ENCODE measurements at regions not wholly inside any gene's neighbourhood (a gene's known extent, or its start where the extent isn't known, plus 50 kb on each side); places are given as distances from the start of the nearest gene placed in this dataset.

DNA sequence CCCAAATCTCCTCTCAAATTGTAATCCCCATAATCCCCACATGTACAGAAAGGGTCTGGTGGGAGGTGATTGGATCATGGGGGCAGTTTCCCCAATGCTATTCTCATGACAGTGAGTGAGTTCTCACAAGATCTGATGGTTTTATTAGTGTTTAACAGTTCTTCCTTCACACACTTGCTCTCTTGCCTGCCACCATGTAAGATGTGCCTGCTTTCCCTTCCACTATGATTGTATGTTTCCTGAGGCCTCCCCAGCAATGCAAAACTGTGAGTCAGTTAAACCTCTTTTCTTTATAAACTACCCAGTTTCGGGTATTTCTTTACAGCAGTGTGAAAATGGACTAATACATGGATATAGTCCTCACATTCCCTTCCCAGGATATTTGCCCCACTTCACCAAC, 126.7 kb upstream of the SPATA12 start:
- no peak overlapping the region for H3K27ac Mint-ChIP-seq
- peaks cover 11% of the 10 kb centered on the region for H3K9me3 Mint-ChIP-seq
- H3K4me3 Mint-ChIP-seq, result no peak overlapping the region
- peak; percentile 31 for DNase-seq
- no peaks in the 10 kb centered on the region for H3K27me3 Mint-ChIP-seq
- intact Hi-C loops (cut with micrococcal nuclease), result no loop called here
- CTCF ChIA-PET, result no interaction called here
- TF ChIP-seq, protein P1, sequence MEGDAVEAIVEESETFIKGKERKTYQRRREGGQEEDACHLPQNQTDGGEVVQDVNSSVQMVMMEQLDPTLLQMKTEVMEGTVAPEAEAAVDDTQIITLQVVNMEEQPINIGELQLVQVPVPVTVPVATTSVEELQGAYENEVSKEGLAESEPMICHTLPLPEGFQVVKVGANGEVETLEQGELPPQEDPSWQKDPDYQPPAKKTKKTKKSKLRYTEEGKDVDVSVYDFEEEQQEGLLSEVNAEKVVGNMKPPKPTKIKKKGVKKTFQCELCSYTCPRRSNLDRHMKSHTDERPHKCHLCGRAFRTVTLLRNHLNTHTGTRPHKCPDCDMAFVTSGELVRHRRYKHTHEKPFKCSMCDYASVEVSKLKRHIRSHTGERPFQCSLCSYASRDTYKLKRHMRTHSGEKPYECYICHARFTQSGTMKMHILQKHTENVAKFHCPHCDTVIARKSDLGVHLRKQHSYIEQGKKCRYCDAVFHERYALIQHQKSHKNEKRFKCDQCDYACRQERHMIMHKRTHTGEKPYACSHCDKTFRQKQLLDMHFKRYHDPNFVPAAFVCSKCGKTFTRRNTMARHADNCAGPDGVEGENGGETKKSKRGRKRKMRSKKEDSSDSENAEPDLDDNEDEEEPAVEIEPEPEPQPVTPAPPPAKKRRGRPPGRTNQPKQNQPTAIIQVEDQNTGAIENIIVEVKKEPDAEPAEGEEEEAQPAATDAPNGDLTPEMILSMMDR (IDR thresholded peaks at IDR 0.05), result no peak
- ATAC-seq, result no peak
- POLR2A ChIA-PET, result no interaction called here
- peaks cover 12% of the 10 kb centered on the region for H3K36me3 Mint-ChIP-seq (ENCODE audit: low read depth)
- H3K4me1 Mint-ChIP-seq (ENCODE audit: low read depth), result peaks cover 44% of the 10 kb centered on the region

DNA sequence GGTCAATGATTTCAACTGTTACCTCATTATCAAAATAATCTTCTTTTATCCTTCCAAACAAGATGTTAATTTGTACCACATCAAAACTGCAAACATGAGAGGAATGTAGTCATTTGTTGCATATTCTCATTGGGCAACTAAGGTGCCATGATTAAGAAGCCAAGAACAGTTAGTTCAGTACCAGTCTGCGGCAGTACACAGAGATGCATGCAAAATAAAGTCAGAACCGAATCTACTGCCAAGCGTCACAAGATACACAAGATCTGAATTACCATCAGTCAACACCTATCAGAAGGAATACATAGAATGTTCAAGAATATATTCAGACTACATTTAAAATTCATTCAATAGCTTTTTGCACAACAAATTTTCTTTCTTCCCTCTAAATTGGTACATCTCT, 127.6 kb upstream of the SPATA12 start:
- ATAC-seq (no peak), DNase-seq (no peak)
- Mint-ChIP-seq H3K4me1 (ENCODE audit: low read depth) (peaks cover 52% of the 10 kb centered on the region), H3K9me3 (peaks cover 11% of the 10 kb centered on the region), H3K27ac (no peak overlapping the region), H3K36me3 (ENCODE audit: low read depth) (peaks cover 12% of the 10 kb centered on the region), H3K4me3 (no peak overlapping the region), H3K27me3 (no peaks in the 10 kb centered on the region)
- TF ChIP-seq, protein P1 (IDR thresholded peaks at IDR 0.05), result no peak
- ChIA-PET POLR2A (no interaction called here), CTCF (interaction anchor here (1.0 kb wide), 1 partner anchor 56 kb away, joined by 4 read pairs; no protein-coding TSS in a partner anchor)
- intact Hi-C loops (cut with micrococcal nuclease), result no loop called here

DNA sequence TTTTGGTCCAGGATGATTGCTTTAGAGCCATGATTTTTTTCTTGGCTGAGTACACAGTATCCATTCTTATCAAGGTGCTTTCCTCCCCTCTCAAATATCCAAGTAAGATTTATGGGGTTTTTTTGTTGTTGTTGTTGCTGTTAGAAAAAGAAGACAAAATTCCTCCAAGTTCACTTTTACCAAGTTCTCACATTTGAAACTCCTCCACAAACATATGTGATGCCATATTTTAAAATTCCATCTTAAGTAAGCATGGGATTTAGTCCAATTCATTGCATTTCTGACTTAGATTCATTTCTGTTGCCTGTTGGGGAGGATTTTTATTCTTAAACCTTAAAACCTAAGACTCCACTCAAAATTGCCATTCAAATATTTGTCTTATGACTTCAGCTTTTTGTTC, 128.6 kb upstream of the SPATA12 start:
- CTCF ChIA-PET, result interaction anchor here (1.0 kb wide), 1 partner anchor 11 kb away, joined by 3 read pairs; no protein-coding TSS in a partner anchor
- DNase-seq (no peak), ATAC-seq (no peak)
- TF ChIP-seq, protein P1 (IDR thresholded peaks at IDR 0.05), result no peak
- Mint-ChIP-seq H3K4me1 (ENCODE audit: low read depth) (peaks cover 58% of the 10 kb centered on the region), H3K27me3 (no peaks in the 10 kb centered on the region), H3K27ac (no peak overlapping the region), H3K4me3 (no peak overlapping the region), H3K36me3 (ENCODE audit: low read depth) (peaks cover 12% of the 10 kb centered on the region), H3K9me3 (peaks cover 11% of the 10 kb centered on the region)
- intact Hi-C loops (cut with micrococcal nuclease), result no loop called here
- POLR2A ChIA-PET, result no interaction called here

DNA sequence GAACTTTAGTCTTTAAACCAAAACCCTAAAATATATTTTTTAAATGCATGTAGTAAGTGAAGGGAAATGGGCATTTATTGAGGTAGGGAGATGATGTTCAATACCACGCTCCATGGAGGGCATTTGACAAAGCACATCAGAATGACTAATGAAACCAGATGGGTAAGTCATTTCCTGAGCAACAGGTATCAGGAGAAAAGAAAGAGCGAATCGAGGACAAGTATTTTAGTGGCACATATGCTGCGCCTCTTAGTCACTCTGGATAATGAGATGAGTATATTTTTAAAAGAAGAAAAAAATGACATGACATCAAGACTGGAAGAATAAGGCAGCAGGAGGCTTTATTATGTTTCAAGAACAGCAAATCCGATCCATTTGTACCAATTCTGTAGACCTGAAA, 129.0 kb upstream of the ARHGEF3 start:
- Mint-ChIP-seq H3K27ac (peak overlapping the region; percentile 89), H3K36me3 (ENCODE audit: low read depth) (peaks cover 12% of the 10 kb centered on the region), H3K27me3 (no peaks in the 10 kb centered on the region), H3K9me3 (peaks cover 11% of the 10 kb centered on the region), H3K4me1 (ENCODE audit: low read depth) (peaks cover 69% of the 10 kb centered on the region), H3K4me3 (no peak overlapping the region)
- intact Hi-C loops (cut with micrococcal nuclease), result no loop called here
- TF ChIP-seq, protein P1 (IDR thresholded peaks at IDR 0.05), result no peak
- ATAC-seq, result peak; percentile 96
- DNase-seq, result peak; percentile 53
- ChIA-PET CTCF (no interaction called here), POLR2A (interaction anchor here (3.4 kb wide), 1 partner anchor 14 kb away, joined by 14 read pairs; no protein-coding TSS in a partner anchor)

DNA sequence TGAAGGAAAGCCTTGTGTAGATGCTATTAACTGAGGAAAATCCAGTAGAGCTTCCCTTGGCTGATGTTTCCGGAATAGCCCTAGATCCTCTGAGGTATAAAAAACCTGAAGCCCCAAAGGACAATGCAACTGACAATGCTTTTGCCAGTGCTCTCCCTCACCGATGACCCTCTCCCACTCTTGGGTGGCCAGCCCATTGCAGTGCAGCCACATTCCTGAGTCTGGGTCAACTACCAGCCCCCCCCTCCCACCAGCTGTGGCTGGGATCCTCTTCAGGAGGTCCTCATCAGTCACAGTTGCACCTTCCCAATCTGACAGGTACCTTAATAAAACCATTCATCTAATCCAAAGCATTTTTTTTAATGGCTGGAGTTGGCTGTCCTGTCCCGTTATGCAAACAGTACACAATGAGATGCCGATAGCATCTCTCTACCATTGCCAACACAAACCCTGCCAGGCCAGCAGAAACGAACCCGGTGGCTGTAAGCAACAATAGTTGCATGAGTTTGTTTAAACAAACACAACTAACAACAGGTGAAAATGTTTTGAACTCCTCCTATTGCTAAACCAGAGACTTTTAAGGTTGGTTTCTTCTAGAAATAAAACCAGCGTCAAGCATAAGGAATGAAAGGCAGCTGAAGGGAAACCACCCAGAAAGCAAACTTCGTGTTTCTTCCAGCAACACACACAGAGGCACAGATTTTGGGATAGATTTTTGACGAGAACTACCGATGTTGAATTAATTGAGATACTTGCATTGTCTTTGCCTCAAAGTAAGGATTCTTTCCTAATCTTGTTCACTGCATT, 128.3 kb upstream of the ARHGEF3 start:
- ChIA-PET POLR2A (interaction anchor here (0.6 to 3.4 kb wide), 4 partner anchors 13 to 133 kb away, joined by 3 to 14 read pairs (median 4); no protein-coding TSS in a partner anchor), CTCF (interaction anchor here (0.6 to 1.3 kb wide), 3 partner anchors 13 to 119 kb away, joined by 3 read pairs; no protein-coding TSS in a partner anchor)
- DNase-seq (no peak), ATAC-seq (no peak)
- intact Hi-C loops (cut with micrococcal nuclease), result loop anchor here (5.0 kb wide), 1 partner anchor 68 kb away; no protein-coding TSS in a partner anchor
- Mint-ChIP-seq H3K4me1 (ENCODE audit: low read depth) (peaks cover 71% of the 10 kb centered on the region), H3K27ac (peak overlapping the region; percentile 36), H3K36me3 (ENCODE audit: low read depth) (peaks cover 12% of the 10 kb centered on the region), H3K27me3 (no peaks in the 10 kb centered on the region), H3K4me3 (no peak overlapping the region), H3K9me3 (peaks cover 11% of the 10 kb centered on the region)
- TF ChIP-seq, protein P1 (IDR thresholded peaks at IDR 0.05), result no peak
